CD4-positive, alpha-beta memory T cell (primary cell): ENCODE measurements at regions not wholly inside any gene's neighbourhood (a gene's known extent, or its start where the extent isn't known, plus 50 kb on each side); places are given as distances from the start of the nearest gene placed in this dataset.

ENCODE experiments used
- CTCF ChIA-PET: fragments of 350-600 bp; sonication (Branson Sonifier 250); formaldehyde crosslinking; loops from one replicate; lab custom pipeline; 2021; ENCODE audit warnings: inconsistent platforms; ENCODE audit not compliant: partially characterized antibody; lab: Charles Lee
- POLR2A ChIA-PET: fragments of 350-600 bp; sonication (Branson Sonifier 250); formaldehyde crosslinking; loops from one replicate; lab custom pipeline; 2021; ENCODE audit not compliant: partially characterized antibody; lab: Charles Lee
- DNase-seq, 5 donors: peaks; one replicate each; pipeline versions ENCODE4 v3.0.0 to v3.0.0-alpha.2; 2020 to 2022; ENCODE audit warnings: mixed read lengths in 1 of 5
- H3K27ac ChIP-seq: one replicate; pipeline ENCODE4 v1.7.0; 2013; ENCODE audit warnings: low read depth, low read length
- H3K27me3 ChIP-seq: 2 replicates; pipeline ENCODE4 v1.7.0; 2013; ENCODE audit warnings: mild to moderate bottlenecking, low read length, moderate library complexity; ENCODE audit not compliant: insufficient read depth
- H3K36me3 ChIP-seq: 2 replicates; pipeline ENCODE4 v1.7.0; 2013; ENCODE audit warnings: mild to moderate bottlenecking, low read length, moderate library complexity; ENCODE audit not compliant: insufficient read depth
- H3K4me1 ChIP-seq: 2 replicates; pipeline ENCODE4 v1.7.0; 2013; ENCODE audit warnings: mild to moderate bottlenecking, low read length, moderate library complexity; ENCODE audit not compliant: insufficient read depth
- H3K4me3 ChIP-seq, 2 donors: one replicate each; pipeline ENCODE4 v1.7.0; 2013; ENCODE audit warnings: low read length in 2 of 2, mild to moderate bottlenecking in 1 of 2
- H3K9me3 ChIP-seq, 2 donors: one replicate each; pipeline ENCODE4 v1.7.0; 2013; ENCODE audit warnings: low read length in 2 of 2, control low read depth in 1 of 2; ENCODE audit not compliant: control insufficient read depth in 1 of 2
- H3K27ac Mint-ChIP-seq, 7 donors: one replicate each; pipeline ENCODE4 v1.8.0; 2020 to 2021; ENCODE audit warnings: mixed read lengths in 7 of 7, mild to moderate bottlenecking in 6 of 7, inconsistent platforms in 3 of 7, moderate library complexity in 3 of 7
- H3K27me3 Mint-ChIP-seq, 2 donors: one replicate each; pipeline ENCODE4 v1.8.0; 2020 to 2021; ENCODE audit warnings: mixed read lengths in 2 of 2
- H3K36me3 Mint-ChIP-seq, 2 donors: one replicate each; pipeline ENCODE4 v1.8.0; 2020 to 2021; ENCODE audit warnings: mixed read lengths in 2 of 2, inconsistent platforms in 1 of 2, mild to moderate bottlenecking in 1 of 2
- H3K4me1 Mint-ChIP-seq, 4 donors: one replicate each; pipeline ENCODE4 v1.8.0; 2020 to 2021; ENCODE audit warnings: mixed read lengths in 4 of 4, mild to moderate bottlenecking in 1 of 4
- H3K4me3 Mint-ChIP-seq, 8 donors: one replicate each; pipeline ENCODE4 v1.8.0; 2020 to 2021; ENCODE audit warnings: mixed read lengths in 8 of 8, mild to moderate bottlenecking in 7 of 8, moderate library complexity in 6 of 8, inconsistent platforms in 3 of 8
- H3K9me3 Mint-ChIP-seq, 8 donors: one replicate each; pipeline ENCODE4 v1.8.0; 2020 to 2021; ENCODE audit warnings: mixed read lengths in 8 of 8, mild to moderate bottlenecking in 5 of 8, inconsistent platforms in 3 of 8, moderate library complexity in 1 of 8
- intact Hi-C: fragments of 100-400 bp; cut with micrococcal nuclease; formaldehyde crosslinking; loops from one replicate; pipeline ENCODE4 v1.15.1; 2023

GRCh38 chr5:9776525-9776924, 146.4 kb upstream of the TAS2R1 start:
- Mint-ChIP-seq H3K4me3 (no peak overlapping the region), H3K36me3 (no peaks in the 10 kb centered on the region), H3K27ac (no peak overlapping the region), H3K4me1 (no peaks in the 10 kb centered on the region), H3K27me3 (peaks cover 0 to 2% of the 10 kb centered on the region in 2 donors), H3K9me3 (peaks cover 3 to 26% (median 10%) of the 10 kb centered on the region in 8 donors)
- H3K27ac ChIP-seq = no peak overlapping the region
- no peaks in the 10 kb centered on the region for H3K9me3 ChIP-seq
- H3K4me1 ChIP-seq = no peaks in the 10 kb centered on the region
- no peaks in the 10 kb centered on the region for H3K36me3 ChIP-seq
- no peaks in the 10 kb centered on the region for H3K27me3 ChIP-seq
- intact Hi-C loops = no loop called here
- no peak for DNase-seq
- CTCF ChIA-PET = no interaction called here
- POLR2A ChIA-PET = no interaction called here
- no peak overlapping the region for H3K4me3 ChIP-seq

- H3K27me3 Mint-ChIP-seq = peaks cover 0 to 2% of the 10 kb centered on the region in 2 donors
- ChIA-PET CTCF (no interaction called here), POLR2A (no interaction called here)
- Histone ChIP-seq H3K27me3 (no peaks in the 10 kb centered on the region), H3K27ac (no peak overlapping the region), H3K36me3 (no peaks in the 10 kb centered on the region), H3K9me3 (no peaks in the 10 kb centered on the region), H3K4me1 (no peaks in the 10 kb centered on the region), H3K4me3 (no peak overlapping the region)
- no peak for DNase-seq
- no peaks in the 10 kb centered on the region for H3K36me3 Mint-ChIP-seq
- intact Hi-C loops = no loop called here
- peaks cover 2 to 20% (median 7%) of the 10 kb centered on the region in 8 donors for H3K9me3 Mint-ChIP-seq
- H3K27ac Mint-ChIP-seq = no peak overlapping the region
- H3K4me3 Mint-ChIP-seq = no peak overlapping the region
- H3K4me1 Mint-ChIP-seq = no peaks in the 10 kb centered on the region
Measured at GRCh38 chr5:9775339-9775738, 145.2 kb upstream of the TAS2R1 start.

- no peaks in the 10 kb centered on the region for H3K9me3 ChIP-seq
- ChIA-PET CTCF (no interaction called here), POLR2A (no interaction called here)
- Mint-ChIP-seq H3K9me3 (peaks cover 0 to 16% (median 7%) of the 10 kb centered on the region in 8 donors), H3K27ac (no peak overlapping the region), H3K4me3 (no peak overlapping the region), H3K27me3 (peaks cover 0 to 2% of the 10 kb centered on the region in 2 donors), H3K4me1 (no peaks in the 10 kb centered on the region), H3K36me3 (no peaks in the 10 kb centered on the region)
- H3K4me3 ChIP-seq = no peak overlapping the region
- no peaks in the 10 kb centered on the region for H3K4me1 ChIP-seq
- H3K27ac ChIP-seq = no peak overlapping the region
- H3K36me3 ChIP-seq = no peaks in the 10 kb centered on the region
- no peak for DNase-seq
- intact Hi-C loops = no loop called here
- no peaks in the 10 kb centered on the region for H3K27me3 ChIP-seq
Measured at GRCh38 chr5:9774472-9775079, 144.4 kb upstream of the TAS2R1 start.

GRCh38 chr5:9771079-9771478, 140.9 kb upstream of the TAS2R1 start:
- Mint-ChIP-seq H3K27ac (no peak overlapping the region), H3K4me1 (no peaks in the 10 kb centered on the region), H3K9me3 (peaks cover 0 to 10% (median 5%) of the 10 kb centered on the region in 8 donors), H3K27me3 (peaks cover 0 to 2% of the 10 kb centered on the region in 2 donors), H3K4me3 (no peak overlapping the region), H3K36me3 (no peaks in the 10 kb centered on the region)
- no peak overlapping the region for H3K27ac ChIP-seq
- CTCF ChIA-PET = no interaction called here
- H3K27me3 ChIP-seq = no peaks in the 10 kb centered on the region
- H3K36me3 ChIP-seq = no peaks in the 10 kb centered on the region
- no peak for DNase-seq
- H3K4me1 ChIP-seq = no peaks in the 10 kb centered on the region
- no peaks in the 10 kb centered on the region for H3K9me3 ChIP-seq
- intact Hi-C loops = no loop called here
- H3K4me3 ChIP-seq = no peak overlapping the region
- POLR2A ChIA-PET = no interaction called here

DNA sequence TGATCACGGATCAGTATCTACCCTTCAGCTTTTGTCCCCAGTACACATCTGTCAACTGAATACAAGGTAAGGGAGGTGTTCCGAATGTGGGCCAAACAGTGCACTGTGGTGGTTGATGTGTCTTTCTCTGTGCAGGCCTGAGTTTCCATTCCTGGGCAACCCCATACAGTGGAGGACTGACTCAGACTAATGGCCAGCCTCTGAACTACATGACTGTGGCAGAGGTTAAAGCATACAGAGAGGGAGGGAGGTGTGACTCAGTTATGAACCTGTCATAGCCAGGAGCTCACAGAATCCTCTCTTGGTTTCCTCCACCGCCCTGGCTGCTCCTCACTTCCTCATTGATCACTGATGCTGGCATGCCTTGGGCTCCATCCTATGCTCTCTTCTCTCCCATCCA, 136.4 kb upstream of the TAS2R1 start:
- no peaks in the 10 kb centered on the region for H3K27me3 ChIP-seq
- Mint-ChIP-seq H3K27ac (no peak overlapping the region), H3K4me3 (no peak overlapping the region), H3K4me1 (no peaks in the 10 kb centered on the region), H3K27me3 (peaks cover 0 to 2% of the 10 kb centered on the region in 2 donors), H3K36me3 (no peaks in the 10 kb centered on the region), H3K9me3 (peaks cover 0 to 15% (median 6%) of the 10 kb centered on the region in 8 donors)
- no peak overlapping the region for H3K27ac ChIP-seq
- no peaks in the 10 kb centered on the region for H3K4me1 ChIP-seq
- DNase-seq = no peak
- ChIA-PET POLR2A (no interaction called here), CTCF (no interaction called here)
- intact Hi-C loops = no loop called here
- no peak overlapping the region for H3K4me3 ChIP-seq
- no peaks in the 10 kb centered on the region for H3K36me3 ChIP-seq
- H3K9me3 ChIP-seq = no peaks in the 10 kb centered on the region

DNA sequence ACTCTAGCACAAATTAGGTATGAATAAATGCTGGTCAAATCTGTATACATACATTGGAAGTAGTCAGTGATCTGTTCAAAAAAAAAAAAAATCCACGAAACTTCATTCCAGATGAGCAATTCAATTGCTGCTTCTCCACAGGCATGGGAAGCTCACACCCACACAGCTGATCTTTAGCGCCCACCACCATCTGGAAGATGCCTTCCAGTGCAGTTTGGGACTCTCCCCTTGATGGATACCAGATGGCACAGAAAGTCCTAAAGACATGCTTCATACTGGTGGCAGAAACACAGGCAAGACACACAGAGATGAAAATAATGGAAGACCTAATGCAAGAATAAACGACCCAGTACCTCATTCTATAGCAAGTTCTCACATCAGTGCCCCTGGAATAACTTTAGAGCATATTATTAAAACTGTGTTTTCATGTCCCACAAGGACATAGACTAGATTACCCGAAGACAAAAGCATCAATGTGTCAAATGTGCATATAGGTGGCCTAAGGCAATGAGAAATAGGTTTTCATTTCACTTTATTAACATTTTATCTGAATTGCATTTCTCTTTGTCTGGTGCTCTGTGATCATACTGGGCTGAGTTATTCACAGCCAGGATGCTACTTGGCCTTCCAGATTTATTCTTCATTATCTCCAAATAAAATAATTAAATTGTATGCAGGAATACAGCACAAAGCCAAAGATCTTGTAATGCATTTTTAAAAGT, 135.4 kb upstream of the TAS2R1 start:
- POLR2A ChIA-PET = no interaction called here
- no peak overlapping the region for H3K27ac Mint-ChIP-seq
- H3K27me3 Mint-ChIP-seq = peaks cover 0 to 2% of the 10 kb centered on the region in 2 donors
- intact Hi-C loops = no loop called here
- no peaks in the 10 kb centered on the region for H3K36me3 Mint-ChIP-seq
- no peaks in the 10 kb centered on the region for H3K27me3 ChIP-seq
- no peaks in the 10 kb centered on the region for H3K9me3 ChIP-seq
- no peaks in the 10 kb centered on the region for H3K36me3 ChIP-seq
- DNase-seq = no peak
- no peak overlapping the region for H3K4me3 ChIP-seq
- no peaks in the 10 kb centered on the region for H3K4me1 ChIP-seq
- CTCF ChIA-PET = no interaction called here
- no peak overlapping the region for H3K27ac ChIP-seq
- peaks cover 0 to 15% (median 6%) of the 10 kb centered on the region in 8 donors for H3K9me3 Mint-ChIP-seq
- H3K4me1 Mint-ChIP-seq = no peaks in the 10 kb centered on the region
- no peak overlapping the region for H3K4me3 Mint-ChIP-seq

DNA sequence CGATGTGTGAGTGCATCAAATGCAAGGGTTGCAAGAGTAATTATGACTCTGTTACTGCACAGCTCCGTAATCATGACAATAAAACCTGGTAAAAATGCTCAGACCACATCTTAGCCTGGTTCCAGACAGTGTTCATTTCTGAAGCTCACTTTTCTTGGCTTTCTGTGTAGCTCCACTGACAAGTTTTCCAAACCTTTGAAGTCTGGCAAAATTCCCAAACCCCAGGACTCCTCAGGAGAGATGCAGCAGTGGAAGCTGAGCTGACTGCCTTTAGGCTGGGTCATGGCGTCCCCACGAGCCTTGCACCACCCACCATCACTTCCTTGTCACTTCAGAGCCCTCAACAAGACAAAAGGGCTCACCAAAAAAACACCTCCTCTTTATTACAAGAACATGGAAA, 131.6 kb upstream of the TAS2R1 start:
- Mint-ChIP-seq H3K36me3 (no peaks in the 10 kb centered on the region), H3K27me3 (no peaks in the 10 kb centered on the region), H3K27ac (no peak overlapping the region), H3K4me3 (no peak overlapping the region), H3K9me3 (peaks cover 0 to 8% (median 2%) of the 10 kb centered on the region in 8 donors), H3K4me1 (no peaks in the 10 kb centered on the region)
- Histone ChIP-seq H3K27ac (no peak overlapping the region), H3K4me1 (no peaks in the 10 kb centered on the region), H3K27me3 (no peaks in the 10 kb centered on the region), H3K36me3 (no peaks in the 10 kb centered on the region), H3K9me3 (no peaks in the 10 kb centered on the region), H3K4me3 (no peak overlapping the region)
- DNase-seq = no peak
- intact Hi-C loops = no loop called here
- CTCF ChIA-PET = no interaction called here
- POLR2A ChIA-PET = no interaction called here
